Neural cell (in vitro differentiated cells): ENCODE measurements at regions not wholly inside any gene's neighbourhood (a gene's known extent, or its start where the extent isn't known, plus 50 kb on each side); places are given as distances from the start of the nearest gene placed in this dataset.

Source experiments
- H2AFZ ChIP-seq: fragments of 200-600, 300-800 bp; sonication (generic), shearing (Covaris generic); 2 replicates; pipeline ENCODE4 v1.6.0; 2014; ENCODE audit warnings: low read depth, mild to moderate bottlenecking, antibody characterized with exemption, low read length, moderate library complexity
- H3F3A ChIP-seq: fragments of 200-600 bp; shearing (Covaris generic); 2 replicates; pipeline ENCODE4 v1.6.1; 2016; ENCODE audit warnings: mild to moderate bottlenecking, moderate library complexity, mixed read lengths, antibody characterized with exemption, low read length; ENCODE audit not compliant: insufficient read depth, poor library complexity, severe bottlenecking
- H3K27ac ChIP-seq: fragments of 200-600, 300-800 bp; sonication (generic), shearing (Covaris generic); 2 replicates; pipeline ENCODE4 v1.5.1; 2014; ENCODE audit warnings: mild to moderate bottlenecking, low read length, moderate library complexity
- H3K27me3 ChIP-seq: fragments of 300-800, 200-600 bp; sonication (generic), shearing (Covaris generic); 2 replicates; pipeline ENCODE4 v1.6.0; 2014; ENCODE audit warnings: mild to moderate bottlenecking, low read depth, low read length, moderate library complexity; ENCODE audit not compliant: insufficient read depth
- H3K36me3 ChIP-seq: fragments of 300-800, 200-600 bp; sonication (generic), shearing (Covaris generic); 2 replicates; pipeline ENCODE4 v1.5.1; 2014; ENCODE audit warnings: mild to moderate bottlenecking, antibody characterized with exemption, low read length, moderate library complexity; ENCODE audit not compliant: insufficient read depth
- H3K4me2 ChIP-seq: fragments of 300-800, 200-600 bp; sonication (generic), shearing (Covaris generic); 2 replicates; pipeline ENCODE4 v1.6.0; 2014; ENCODE audit warnings: mild to moderate bottlenecking, low read length
- H3K4me3 ChIP-seq: fragments of 300-800, 200-600 bp; sonication (generic), shearing (Covaris generic); 2 replicates; pipeline ENCODE4 v1.5.1; 2014; ENCODE audit warnings: mild to moderate bottlenecking, low read length, moderate library complexity
- H3K79me2 ChIP-seq: fragments of 200-600 bp; shearing (Covaris generic); replicated peaks from 2 replicates; pipeline ENCODE4 v1.6.0; 2014; ENCODE audit warnings: mild to moderate bottlenecking, low read length, moderate library complexity; ENCODE audit not compliant: insufficient read depth
- H3K9ac ChIP-seq: fragments of 300-800, 200-600 bp; sonication (generic), shearing (Covaris generic); 2 replicates; pipeline ENCODE4 v1.6.1; 2016; ENCODE audit warnings: mild to moderate bottlenecking, low read length, mixed read lengths
- H3K9me2 ChIP-seq: fragments of 200-600 bp; shearing (Covaris generic); 2 replicates; pipeline ENCODE4 v1.6.1; 2016; ENCODE audit warnings: mild to moderate bottlenecking, low read length, mixed read lengths; ENCODE audit not compliant: insufficient read depth
- H3K9me3 ChIP-seq: fragments of 200-600, 300-800 bp; sonication (generic), shearing (Covaris generic); 2 replicates; pipeline ENCODE4 v1.6.1; 2016; ENCODE audit warnings: mild to moderate bottlenecking, mixed run types, low read length, moderate library complexity, mixed read lengths
- H4K20me1 ChIP-seq: fragments of 200-600 bp; shearing (Covaris generic); 2 replicates; pipeline ENCODE4 v1.6.1; 2016; ENCODE audit warnings: mild to moderate bottlenecking, mixed run types; ENCODE audit not compliant: insufficient read depth
- CTCF ChIP-seq: fragments of 450-650 bp; IDR thresholded peaks from 2 replicates; pipeline ENCODE4 v1.5.1; 2014; ENCODE audit warnings: antibody characterized with exemption, mild to moderate bottlenecking, moderate library complexity; ENCODE audit not compliant: poor library complexity, severe bottlenecking
- EP300 ChIP-seq: fragments of 450-650 bp; conservative IDR thresholded peaks from 2 replicates; pipeline ENCODE4 v1.6.1; 2014; ENCODE audit warnings: antibody characterized with exemption, mild to moderate bottlenecking, moderate library complexity; ENCODE audit not compliant: poor library complexity, severe bottlenecking
- EZH2 ChIP-seq: fragments of 200-600, 300-800 bp; shearing (Covaris generic), sonication (generic); IDR thresholded peaks from 2 replicates; pipeline ENCODE4 v1.6.1; 2014; ENCODE audit warnings: antibody characterized with exemption, low read length, borderline replicate concordance, mild to moderate bottlenecking; ENCODE audit not compliant: insufficient read depth, poor library complexity, severe bottlenecking
- MXI1 ChIP-seq: fragments of 450-650 bp; conservative IDR thresholded peaks from 2 replicates; pipeline ENCODE4 v1.6.1; 2014; ENCODE audit warnings: antibody characterized with exemption, mild to moderate bottlenecking; ENCODE audit not compliant: poor library complexity, severe bottlenecking
- POLR2AphosphoS5 ChIP-seq: IDR thresholded peaks from 2 replicates; pipeline ENCODE4 v1.6.1; 2012
- RAD21 ChIP-seq: fragments of 450-650 bp; conservative IDR thresholded peaks from 2 replicates; pipeline ENCODE4 v1.6.1; 2014; ENCODE audit warnings: antibody characterized with exemption, mild to moderate bottlenecking, moderate library complexity
- REST ChIP-seq: IDR thresholded peaks from 2 replicates; pipeline ENCODE4 v1.6.1; 2012; ENCODE audit warnings: borderline replicate concordance
- SMC3 ChIP-seq: fragments of 450-650 bp; conservative IDR thresholded peaks from 2 replicates; pipeline ENCODE4 v1.6.1; 2014; ENCODE audit warnings: antibody characterized with exemption, mild to moderate bottlenecking, moderate library complexity; ENCODE audit not compliant: poor library complexity
- TAF1 ChIP-seq: IDR thresholded peaks from 2 replicates; pipeline ENCODE4 v1.6.1; 2012; ENCODE audit warnings: low read depth

- Histone ChIP-seq H3K36me3 (no peaks in the 10 kb centered on the region), H3K9ac (no peak overlapping the region), H3K27me3 (no peaks in the 10 kb centered on the region), H3K4me2 (no peak overlapping the region), H4K20me1 (no peaks in the 10 kb centered on the region), H3K27ac (no peak overlapping the region), H3K9me2 (no peaks in the 10 kb centered on the region), H2AFZ (no peak overlapping the region), H3F3A (no peaks in the 10 kb centered on the region), H3K9me3 (no peaks in the 10 kb centered on the region), H3K79me2 (no peaks in the 10 kb centered on the region), H3K4me3 (no peak overlapping the region)
- TF ChIP-seq EP300 (no peak), MXI1 (no peak), CTCF (no peak), RAD21 (no peak), REST (no peak), EZH2 (no peak), POLR2AphosphoS5 (no peak), SMC3 (no peak), TAF1 (no peak)
Measured at GRCh38 chr11:15724601-15725000, 609.9 kb downstream of the INSC start.

- Histone ChIP-seq H3K9me3 (no peaks in the 10 kb centered on the region), H3K9ac (no peak overlapping the region), H3K27me3 (no peaks in the 10 kb centered on the region), H3K4me3 (no peak overlapping the region), H3K79me2 (no peaks in the 10 kb centered on the region), H4K20me1 (no peaks in the 10 kb centered on the region), H3F3A (no peaks in the 10 kb centered on the region), H3K36me3 (no peaks in the 10 kb centered on the region), H3K9me2 (no peaks in the 10 kb centered on the region), H3K27ac (no peak overlapping the region), H2AFZ (no peak overlapping the region), H3K4me2 (no peak overlapping the region)
- TF ChIP-seq MXI1 (no peak), SMC3 (no peak), POLR2AphosphoS5 (no peak), REST (no peak), RAD21 (no peak), EZH2 (no peak), TAF1 (no peak), CTCF (no peak), EP300 (no peak)
Measured at GRCh38 chr11:15725246-15725645, 610.5 kb downstream of the INSC start.
